CD4-positive, alpha-beta T cell (primary cell): ENCODE measurements at regions not wholly inside any gene's neighbourhood (a gene's known extent, or its start where the extent isn't known, plus 50 kb on each side); places are given as distances from the start of the nearest gene placed in this dataset.
A peak's percentile ranks its signal among the peaks of the same experiment; 100 is the strongest.
"Not testable (repeated sequence)": the region's sequence is repeated elsewhere in the genome, so short reads cannot be mapped to it uniquely, and the experiment has no call there.

Experiments used
- ATAC-seq: fragments of 200-7000 bp; cut with Tn5 transposase; one replicate; pipeline ENCODE4 v1.10.0; 2022; ENCODE audit warnings: mild to moderate bottlenecking; ENCODE audit not compliant: poor library complexity
- CTCF ChIA-PET: fragments of 350-600 bp; sonication (Branson Sonifier 250); formaldehyde crosslinking; loops from one replicate; lab custom pipeline; 2021; ENCODE audit warnings: antibody characterized with exemption, inconsistent platforms; lab: Charles Lee
- POLR2A ChIA-PET: fragments of 350-600 bp; sonication (Branson Sonifier 250); formaldehyde crosslinking; loops from one replicate; lab custom pipeline; 2021; ENCODE audit warnings: antibody characterized with exemption, inconsistent platforms; lab: Charles Lee
- DNase-seq, 14 experiments: peaks; one replicate each; pipeline ENCODE4 v3.0.0-alpha.2; 2013 to 2020; ENCODE audit warnings: mixed read lengths in 2 of 14
- H3K27ac ChIP-seq, 2 donors: one replicate each; pipeline versions ENCODE4 v1.5.1 to v1.7.0; 2013; ENCODE audit warnings: low read length in 2 of 2, low read depth in 1 of 2, mild to moderate bottlenecking in 1 of 2
- H3K27me3 ChIP-seq, 2 experiments: 1 replicate in 1 of 2; 2 replicates in 1 of 2; pipeline versions ENCODE4 v1.6.1 to v1.7.0; 2013; ENCODE audit warnings: low read length in 2 of 2, control low read depth in 1 of 2, mild to moderate bottlenecking in 1 of 2, moderate library complexity in 1 of 2; ENCODE audit not compliant: insufficient read depth in 2 of 2, control insufficient read depth in 1 of 2
- H3K36me3 ChIP-seq: one replicate; pipeline ENCODE4 v1.6.1; 2013; ENCODE audit warnings: low read length, control low read depth; ENCODE audit not compliant: insufficient read depth
- H3K4me1 ChIP-seq: one replicate; pipeline ENCODE4 v1.6.1; 2013; ENCODE audit warnings: low read length, control low read depth; ENCODE audit not compliant: insufficient read depth
- H3K4me3 ChIP-seq: one replicate; pipeline ENCODE4 v1.5.1; 2013; ENCODE audit warnings: mild to moderate bottlenecking, low read length, moderate library complexity
- H3K9me3 ChIP-seq, 2 experiments: 1 replicate in 1 of 2; 2 replicates in 1 of 2; pipeline versions ENCODE4 v1.6.1 to v1.7.0; 2013; ENCODE audit warnings: low read length in 2 of 2, mild to moderate bottlenecking in 2 of 2, control low read depth in 1 of 2, moderate library complexity in 1 of 2; ENCODE audit not compliant: control insufficient read depth in 1 of 2, insufficient read depth in 1 of 2
- H3K27ac Mint-ChIP-seq: one replicate; pipeline ENCODE4 v1.8.0; 2020; ENCODE audit warnings: mixed read lengths
- H3K27me3 Mint-ChIP-seq: one replicate; pipeline ENCODE4 v1.8.0; 2021; ENCODE audit warnings: mixed read lengths
- H3K36me3 Mint-ChIP-seq: one replicate; pipeline ENCODE4 v1.8.0; 2021; ENCODE audit warnings: low read depth, mixed read lengths
- H3K4me1 Mint-ChIP-seq: one replicate; pipeline ENCODE4 v1.8.0; 2021; ENCODE audit warnings: low read depth, mixed read lengths
- H3K4me3 Mint-ChIP-seq: one replicate; pipeline ENCODE4 v1.8.0; 2020; ENCODE audit warnings: mild to moderate bottlenecking, mixed read lengths
- H3K9me3 Mint-ChIP-seq: one replicate; pipeline ENCODE4 v1.8.0; 2020; ENCODE audit warnings: mixed read lengths
- CTCF ChIP-seq: fragments of 200-600 bp; IDR thresholded peaks from one replicate; pipeline ENCODE4 v1.8.0; 2022; ENCODE audit warnings: antibody characterized with exemption, mild to moderate bottlenecking
- intact Hi-C, 2 experiments: fragments of 100-400 bp; cut with DNase I in 1 of 2; cut with micrococcal nuclease in 1 of 2; formaldehyde crosslinking; loops; one replicate each; pipeline versions ENCODE4 v1.15.1 to v1.9.0; 2023 to 2025; cut with DNase I, micrococcal nuclease

- Histone ChIP-seq H3K9me3 (peaks cover 0 to 3% of the 10 kb centered on the region in 2 experiments), H3K36me3 (no peaks in the 10 kb centered on the region), H3K27ac (no peak overlapping the region), H3K4me1 (no peaks in the 10 kb centered on the region), H3K4me3 (no peak overlapping the region), H3K27me3 (peaks cover 4 to 6% of the 10 kb centered on the region in 2 experiments)
- CTCF ChIA-PET: interaction anchor here (0.5 kb wide), 1 partner anchor 673 kb away, joined by 3 read pairs; no protein-coding TSS in a partner anchor
- Mint-ChIP-seq H3K27me3 (peaks cover 9% of the 10 kb centered on the region), H3K27ac (no peak overlapping the region), H3K36me3 (no peaks in the 10 kb centered on the region), H3K4me3 (no peak overlapping the region), H3K4me1 (no peaks in the 10 kb centered on the region), H3K9me3 (no peaks in the 10 kb centered on the region)
- intact Hi-C loops: no loop called here
- DNase-seq (no peak), ATAC-seq (no peak)
- TF ChIP-seq CTCF: no peak
- POLR2A ChIA-PET: no interaction called here
Observed at GRCh38 chr6:834866-835265, 141.9 kb upstream of the EXOC2 start.

GRCh38 chr6:834190-834589 lies 141.3 kb upstream of the EXOC2 start:
- peaks cover 11% of the 10 kb centered on the region for H3K27me3 Mint-ChIP-seq
- no peaks in the 10 kb centered on the region for H3K4me1 Mint-ChIP-seq
- intact Hi-C loops: no loop called here
- Histone ChIP-seq H3K9me3 (peaks cover 0 to 3% of the 10 kb centered on the region in 2 experiments), H3K4me3 (no peak overlapping the region), H3K27me3 (peaks cover 3 to 4% of the 10 kb centered on the region in 2 experiments), H3K4me1 (no peaks in the 10 kb centered on the region), H3K36me3 (no peaks in the 10 kb centered on the region), H3K27ac (no peak overlapping the region)
- no peaks in the 10 kb centered on the region for H3K9me3 Mint-ChIP-seq
- ATAC-seq: no peak
- no peak for DNase-seq
- no peak overlapping the region for H3K4me3 Mint-ChIP-seq
- CTCF ChIA-PET: no interaction called here
- H3K36me3 Mint-ChIP-seq: no peaks in the 10 kb centered on the region
- POLR2A ChIA-PET: no interaction called here
- no peak for TF ChIP-seq CTCF
- H3K27ac Mint-ChIP-seq: peak overlapping the region; percentile 53

DNA sequence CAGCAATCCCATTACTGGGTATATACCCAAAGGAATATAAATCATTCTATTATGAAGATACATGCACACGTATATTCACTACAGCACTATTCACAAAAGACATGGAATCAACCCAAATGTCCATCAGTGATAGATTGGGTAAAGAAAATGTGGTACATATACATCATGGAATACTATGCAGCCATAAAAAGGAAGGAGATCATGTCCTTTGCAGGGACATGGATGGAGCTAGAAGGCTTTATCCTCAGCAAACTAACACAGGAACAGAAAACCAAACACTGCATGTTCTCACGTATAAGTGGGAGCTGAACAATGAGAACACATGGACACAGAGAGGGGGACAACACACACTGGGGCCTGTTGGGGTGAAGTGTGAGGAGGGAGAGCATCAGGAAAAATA lies 139.9 kb upstream of the EXOC2 start:
- H3K27me3 ChIP-seq, ATAC-seq, intact Hi-C loops, H3K27ac Mint-ChIP-seq, H3K27ac ChIP-seq, H3K36me3 Mint-ChIP-seq, H3K4me3 Mint-ChIP-seq, DNase-seq, CTCF ChIA-PET, H3K4me1 Mint-ChIP-seq, H3K9me3 Mint-ChIP-seq, POLR2A ChIA-PET, H3K4me3 ChIP-seq, H3K4me1 ChIP-seq, H3K36me3 ChIP-seq, H3K9me3 ChIP-seq: not testable (repeated sequence)
- peaks cover 10% of the 10 kb centered on the region for H3K27me3 Mint-ChIP-seq

DNA sequence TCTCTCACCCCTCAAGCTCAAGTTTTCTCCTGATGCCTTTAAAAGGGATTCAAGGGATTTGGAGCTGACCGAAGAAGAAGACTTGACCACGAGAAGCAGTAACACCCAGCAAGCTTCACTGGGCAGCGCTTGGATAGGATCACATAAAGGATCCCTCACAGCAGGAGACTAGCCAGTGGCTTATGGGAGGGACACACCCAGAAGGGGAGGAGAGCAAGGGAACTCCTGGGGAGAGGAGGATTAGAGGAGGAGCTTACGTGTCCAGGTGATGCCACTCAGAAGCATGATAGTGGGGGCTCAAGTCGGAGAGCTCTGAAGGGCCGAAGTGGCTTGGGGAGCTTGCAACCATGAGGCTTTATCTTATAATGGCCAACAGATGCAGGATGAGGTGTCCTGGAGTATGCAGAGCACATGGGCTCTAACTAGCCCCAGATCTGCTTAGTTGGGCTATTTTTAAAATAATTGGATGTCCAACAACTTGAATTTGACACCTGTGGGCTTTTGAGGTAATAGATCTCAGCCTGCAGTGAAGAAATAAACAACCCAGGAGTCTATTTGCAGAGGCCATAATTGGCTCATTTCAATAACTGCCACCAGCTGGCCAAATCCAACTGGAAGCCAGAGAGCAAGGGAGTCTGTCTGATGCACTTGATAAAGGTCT lies 137.9 kb upstream of the EXOC2 start:
- Mint-ChIP-seq H3K4me3 (no peak overlapping the region), H3K4me1 (no peaks in the 10 kb centered on the region), H3K27me3 (peaks cover 25% of the 10 kb centered on the region), H3K9me3 (peaks cover 12% of the 10 kb centered on the region), H3K36me3 (no peaks in the 10 kb centered on the region), H3K27ac (no peak overlapping the region)
- no peak overlapping the region for H3K27ac ChIP-seq
- TF ChIP-seq CTCF: no peak
- ATAC-seq: no peak
- H3K4me3 ChIP-seq: no peak overlapping the region
- no peaks in the 10 kb centered on the region for H3K36me3 ChIP-seq
- POLR2A ChIA-PET: no interaction called here
- peaks cover 0 to 4% of the 10 kb centered on the region in 2 experiments for H3K27me3 ChIP-seq
- CTCF ChIA-PET: no interaction called here
- peaks cover 9 to 11% of the 10 kb centered on the region in 2 experiments for H3K9me3 ChIP-seq
- no peak for DNase-seq
- no peaks in the 10 kb centered on the region for H3K4me1 ChIP-seq
- intact Hi-C loops: no loop called here
